GM12874 (cell line): ENCODE measurements at regions not wholly inside any gene's neighbourhood (a gene's known extent, or its start where the extent isn't known, plus 50 kb on each side); places are given as distances from the start of the nearest gene placed in this dataset.

Experiments used
- TF ChIP-seq, protein P1 (sequence below): IDR thresholded peaks from 2 replicates; pipeline ENCODE4 v1.5.1; 2011; ENCODE audit warnings: low read depth, mild to moderate bottlenecking, control low read depth, low read length, moderate library complexity; ENCODE audit not compliant: insufficient read depth

DNA sequence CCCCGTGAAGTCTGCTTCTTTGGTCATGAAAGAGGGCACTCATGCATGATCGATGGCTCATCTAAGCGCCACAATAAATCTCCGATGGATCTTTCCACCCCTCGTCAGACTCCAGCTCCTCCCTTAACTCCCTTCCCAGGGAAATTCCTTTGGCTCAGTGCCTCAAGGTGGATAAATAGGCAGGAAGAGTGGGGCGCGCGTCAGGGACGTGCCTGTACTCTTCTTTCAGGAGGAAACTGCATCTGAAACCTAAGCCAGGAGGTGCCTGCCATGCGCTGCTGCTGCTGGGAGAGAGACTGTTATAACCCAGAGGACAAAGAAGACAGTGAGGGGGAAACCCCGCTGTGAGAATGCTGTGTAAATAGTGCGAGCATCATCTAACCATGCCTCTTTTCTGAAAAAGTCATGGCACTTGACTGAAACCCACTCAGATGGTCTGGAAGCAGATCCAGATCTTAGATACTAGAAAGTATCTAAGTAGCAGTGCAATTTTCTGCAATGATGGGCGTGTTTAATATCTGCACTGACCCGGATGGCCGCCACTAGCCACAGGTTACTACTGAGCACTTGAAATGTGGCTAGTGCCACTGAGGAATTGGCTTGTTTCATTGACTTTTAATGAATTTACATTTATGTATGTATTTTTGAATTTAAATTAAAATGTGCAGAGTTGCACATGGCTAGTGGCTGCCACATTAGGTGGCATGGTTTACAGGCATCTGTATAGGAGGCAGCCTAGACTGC lies 120.3 kb upstream of the BASP1 start:
- TF ChIP-seq, protein P1, sequence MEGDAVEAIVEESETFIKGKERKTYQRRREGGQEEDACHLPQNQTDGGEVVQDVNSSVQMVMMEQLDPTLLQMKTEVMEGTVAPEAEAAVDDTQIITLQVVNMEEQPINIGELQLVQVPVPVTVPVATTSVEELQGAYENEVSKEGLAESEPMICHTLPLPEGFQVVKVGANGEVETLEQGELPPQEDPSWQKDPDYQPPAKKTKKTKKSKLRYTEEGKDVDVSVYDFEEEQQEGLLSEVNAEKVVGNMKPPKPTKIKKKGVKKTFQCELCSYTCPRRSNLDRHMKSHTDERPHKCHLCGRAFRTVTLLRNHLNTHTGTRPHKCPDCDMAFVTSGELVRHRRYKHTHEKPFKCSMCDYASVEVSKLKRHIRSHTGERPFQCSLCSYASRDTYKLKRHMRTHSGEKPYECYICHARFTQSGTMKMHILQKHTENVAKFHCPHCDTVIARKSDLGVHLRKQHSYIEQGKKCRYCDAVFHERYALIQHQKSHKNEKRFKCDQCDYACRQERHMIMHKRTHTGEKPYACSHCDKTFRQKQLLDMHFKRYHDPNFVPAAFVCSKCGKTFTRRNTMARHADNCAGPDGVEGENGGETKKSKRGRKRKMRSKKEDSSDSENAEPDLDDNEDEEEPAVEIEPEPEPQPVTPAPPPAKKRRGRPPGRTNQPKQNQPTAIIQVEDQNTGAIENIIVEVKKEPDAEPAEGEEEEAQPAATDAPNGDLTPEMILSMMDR: no peak

DNA sequence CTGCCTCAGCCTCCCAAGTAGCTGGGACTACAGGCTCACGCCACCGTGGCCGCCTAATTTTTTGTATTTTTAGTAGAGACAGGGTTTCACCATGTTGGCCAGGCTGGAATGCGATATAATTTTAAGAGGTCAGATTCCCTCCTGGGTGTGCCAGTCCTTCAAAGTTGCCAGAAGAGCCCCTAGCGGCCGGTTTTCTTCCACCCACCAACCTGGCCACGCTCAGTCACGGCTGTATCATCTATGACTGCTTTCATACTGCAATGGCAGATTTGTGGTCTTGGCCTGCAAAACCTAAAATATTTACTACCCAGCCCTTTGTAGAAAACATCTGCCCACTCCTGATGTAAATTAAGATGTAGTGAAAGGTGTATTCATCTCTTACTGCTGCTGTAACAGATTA lies 117.5 kb upstream of the BASP1 start:
- TF ChIP-seq, protein P1: no peak

DNA sequence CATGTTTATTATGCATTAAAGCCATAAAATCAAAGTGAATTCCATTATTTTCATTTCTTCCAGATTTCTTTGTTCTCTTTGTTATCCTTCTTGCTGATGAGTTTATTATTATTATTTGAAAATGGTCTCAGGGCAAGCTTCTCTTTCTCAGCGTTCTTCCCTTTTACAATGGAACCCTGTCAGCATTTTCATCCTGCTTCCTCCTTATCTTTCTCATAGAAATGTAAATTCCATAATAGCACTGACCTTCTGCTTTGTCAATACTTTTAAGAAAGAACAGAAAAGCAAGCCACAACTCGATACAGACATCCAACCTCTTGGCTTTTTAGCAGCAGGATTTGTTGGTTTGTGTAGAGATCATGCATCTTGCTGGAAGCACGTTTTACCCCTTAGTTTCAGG lies 114.0 kb upstream of the BASP1 start:
- TF ChIP-seq, protein P1: no peak

DNA sequence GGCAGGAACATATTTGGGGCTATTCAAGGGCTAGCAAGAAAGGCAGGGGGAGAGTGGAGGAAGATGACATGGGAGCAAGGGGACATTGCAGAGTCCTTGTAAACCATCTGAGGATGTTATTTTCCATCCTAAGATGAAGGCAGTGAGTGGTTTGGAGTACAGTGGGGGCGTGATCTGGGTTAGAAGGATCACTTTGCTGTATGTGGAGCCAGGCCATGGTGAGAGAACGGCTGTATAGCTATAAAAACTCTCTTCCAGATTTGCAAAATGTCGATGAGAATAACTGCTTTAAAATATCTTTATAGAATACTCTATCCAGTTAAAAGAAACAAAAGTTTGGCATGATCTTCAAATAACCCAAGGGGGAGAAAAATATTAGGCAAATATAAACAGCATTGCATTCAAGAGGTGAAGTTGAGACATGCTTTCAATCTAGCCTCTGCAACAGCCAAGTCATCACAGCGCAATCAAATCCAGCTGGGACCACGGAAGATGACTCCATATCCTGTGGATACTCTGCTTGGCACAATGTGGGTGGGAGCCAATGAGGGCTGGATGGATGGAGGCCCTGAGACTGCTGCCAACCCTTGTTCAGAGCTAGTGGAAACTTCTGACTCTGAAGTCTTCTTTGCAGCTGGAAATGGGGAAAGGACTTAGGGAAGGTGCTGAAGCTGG lies 111.5 kb upstream of the BASP1 start:
- TF ChIP-seq, protein P1: no peak

DNA sequence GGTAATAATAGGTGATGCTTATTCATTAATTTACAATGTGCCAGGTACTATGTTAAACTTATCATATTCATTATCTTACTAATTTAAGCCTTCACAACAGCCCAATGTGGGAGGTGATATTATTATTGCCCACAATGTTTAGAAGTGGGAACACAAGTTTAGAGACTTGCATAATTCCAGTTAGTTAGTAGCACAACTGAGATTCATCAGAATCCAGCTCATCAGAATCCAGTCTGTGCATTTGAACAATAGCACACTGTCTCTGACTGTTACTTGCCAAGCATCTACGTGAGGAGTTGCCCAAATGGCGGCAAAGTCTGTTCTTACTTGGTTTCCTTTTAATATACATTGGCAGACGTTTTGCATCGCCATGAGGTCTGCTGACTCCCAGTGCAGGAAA lies 110.9 kb upstream of the BASP1 start:
- TF ChIP-seq, protein P1: no peak

DNA sequence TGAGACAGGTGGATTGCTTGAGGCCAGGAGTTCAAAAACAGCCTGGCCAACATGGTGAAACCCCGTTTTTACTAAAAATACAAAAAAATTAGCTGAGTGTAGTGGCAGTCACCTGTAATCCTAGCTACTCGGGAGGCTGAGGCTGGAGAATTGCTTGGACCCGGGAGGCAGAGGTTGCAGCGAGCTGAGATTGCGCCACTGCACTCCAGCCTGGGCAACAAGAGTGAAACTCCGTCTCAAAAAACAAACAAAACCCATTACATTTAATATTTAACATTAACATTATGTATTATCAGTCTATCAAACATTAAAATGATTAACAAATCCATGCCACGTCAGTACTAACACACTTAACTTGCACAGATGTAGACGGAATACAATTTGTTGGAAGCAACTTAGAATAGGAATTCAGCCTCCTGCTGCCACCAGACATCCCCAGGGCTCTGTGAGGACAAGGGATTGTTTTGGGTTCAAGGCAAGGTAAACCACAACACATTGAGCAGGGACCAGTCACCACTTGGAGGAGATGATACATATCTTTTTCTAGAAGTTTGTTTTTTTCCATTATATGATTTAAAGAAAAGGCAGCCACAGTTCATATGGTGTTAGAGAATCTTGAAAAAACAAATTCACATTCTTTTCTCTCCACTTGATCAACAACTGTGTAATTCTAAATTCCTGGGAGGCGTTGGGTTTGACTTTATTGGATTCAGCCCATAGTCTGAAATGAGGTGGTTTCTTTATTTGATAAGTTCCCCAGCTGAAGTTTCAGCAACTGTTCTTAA lies 104.1 kb upstream of the BASP1 start:
- TF ChIP-seq, protein P1: no peak

DNA sequence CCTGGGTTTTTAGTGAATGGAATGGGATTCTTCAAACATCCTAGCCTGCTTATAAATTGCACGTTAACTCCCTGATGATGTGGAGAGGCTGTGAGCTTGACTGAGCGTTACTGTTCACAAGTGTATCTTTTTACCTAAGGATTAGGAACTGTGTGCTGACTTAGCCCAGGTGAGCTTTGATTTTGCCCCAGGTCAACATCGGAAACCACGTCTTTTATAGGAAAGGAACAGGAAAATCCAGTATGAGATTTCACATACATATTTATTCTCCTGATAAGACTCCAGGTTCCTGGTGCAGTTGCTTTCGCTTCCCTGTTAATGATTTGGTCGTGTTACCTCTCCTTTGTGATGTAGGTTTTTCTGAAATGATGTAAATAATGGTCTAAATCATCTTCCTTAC lies 103.2 kb upstream of the BASP1 start:
- TF ChIP-seq, protein P1: no peak
